Spleen (tissue), 11 donors: ENCODE measurements at regions not wholly inside any gene's neighbourhood (a gene's known extent, or its start where the extent isn't known, plus 50 kb on each side); places are given as distances from the start of the nearest gene placed in this dataset.
"Not testable (repeated sequence)": the region's sequence is repeated elsewhere in the genome, so short reads cannot be mapped to it uniquely, and the experiment has no call there.

Experiments
- DNase-seq: peaks from one replicate; pipeline ENCODE4 v3.0.0-alpha.2; 2020
- H3K27ac ChIP-seq, 8 donors: fragments of 200-600 bp; sonication (generic) in 7 of 8; 1 replicate in 4 of 8; 2 replicates in 4 of 8; pipeline versions ENCODE4 v1.5.0 to v1.8.0; 2016 to 2021; ENCODE audit warnings: inconsistent platforms in 4 of 8, mild to moderate bottlenecking in 4 of 8, moderate library complexity in 1 of 8
- H3K27me3 ChIP-seq, 7 donors: fragments of 200-600 bp; sonication (generic) in 6 of 7; replicated peaks in 1 of 7; 1 replicate in 4 of 7; 2 replicates in 3 of 7; pipeline versions ENCODE4 v1.5.0 to v1.8.0; 2016 to 2021; ENCODE audit warnings: inconsistent platforms in 3 of 7, mild to moderate bottlenecking in 1 of 7
- H3K36me3 ChIP-seq, 6 donors: fragments of 200-600 bp; sonication (generic) in 5 of 6; 1 replicate in 4 of 6; 2 replicates in 2 of 6; pipeline versions ENCODE4 v1.5.0 to v1.8.0; 2016 to 2021; ENCODE audit warnings: inconsistent platforms in 2 of 6
- H3K4me1 ChIP-seq, 6 donors: fragments of 200-600 bp; sonication (generic) in 5 of 6; 1 replicate in 3 of 6; 2 replicates in 3 of 6; pipeline versions ENCODE4 v1.5.0 to v1.8.0; 2016 to 2021; ENCODE audit warnings: inconsistent platforms in 3 of 6
- H3K4me3 ChIP-seq, 8 donors: fragments of 200-600 bp; sonication (generic) in 7 of 8; 1 replicate in 4 of 8; 2 replicates in 4 of 8; pipeline versions ENCODE4 v1.5.0 to v1.8.0; 2016 to 2021; ENCODE audit warnings: inconsistent platforms in 4 of 8, mild to moderate bottlenecking in 4 of 8, moderate library complexity in 2 of 8
- H3K9me3 ChIP-seq, 8 donors: fragments of 200-600 bp; sonication (generic) in 7 of 8; 1 replicate in 4 of 8; 2 replicates in 4 of 8; pipeline versions ENCODE4 v1.5.0 to v1.8.0; 2016 to 2021; ENCODE audit warnings: inconsistent platforms in 4 of 8
- POLR2A ChIP-seq, 3 donors: fragments of 450-650 bp; IDR thresholded peaks; one replicate each; pipeline ENCODE4 v1.5.1; 2017; ENCODE audit warnings: antibody characterized with exemption in 3 of 3, mild to moderate bottlenecking in 1 of 3
- POLR2AphosphoS5 ChIP-seq, 3 donors: sonication (generic); formaldehyde crosslinking; IDR thresholded peaks; one replicate each; pipeline ENCODE4 v1.5.1; 2017; ENCODE audit warnings: antibody characterized with exemption in 3 of 3
- WGBS, 5 donors: extraction: QIAGEN DNeasy Blood & Tissue Kit in 3 of 5; methylation state at CpG; one replicate each; pipeline versions ENCODE4 v1.1.5 to v1.1.7; 2013 to 2018; 5-methylcytosine and 5-hydroxymethylcytosine counted together
- intact Hi-C: fragments of 100-400 bp; cut with DNase I; formaldehyde crosslinking; loops from one replicate; pipeline ENCODE4 v1.15.0; 2023; ENCODE audit warnings: low total_unique reads
- TF ChIP-seq, protein P1 (sequence below), 11 experiments: fragments of 200-600 bp in 7 of 11; fragments of 450-650 bp in 4 of 11; sonication (generic) in 4 of 11; IDR thresholded peaks in 8 of 11; conservative IDR thresholded peaks in 3 of 11; 1 replicate in 7 of 11; 2 replicates in 4 of 11; pipeline versions ENCODE4 v1.4.0 to v1.8.0; 2016 to 2021; ENCODE audit warnings: antibody characterized with exemption in 11 of 11, inconsistent platforms in 4 of 11, mild to moderate bottlenecking in 1 of 11
- donor health status: healthy with polysubstance abuse.
- donor health status: DM: no; HTN: no; CAD: no; lungs with moderate emphysema.
- donor health status: DM: no; HTN: no; CAD: no.
- donor health status: Bipolar disorder and iron deficiency.
- donor health status: healthy.
- donor health status: DM: no; HTN: no; CAD: no.
- donor health status: DM: yes; HTN: yes; CAD: no.

- 47 to 69% (median 47%) methylated on average over 3 of the region's 3 CpGs for WGBS, 5 donors
- TF ChIP-seq POLR2A (IDR thresholded peaks at IDR 0.05) (no peak), POLR2AphosphoS5 (IDR thresholded peaks at IDR 0.05) (no peak)
- TF ChIP-seq, protein P1, sequence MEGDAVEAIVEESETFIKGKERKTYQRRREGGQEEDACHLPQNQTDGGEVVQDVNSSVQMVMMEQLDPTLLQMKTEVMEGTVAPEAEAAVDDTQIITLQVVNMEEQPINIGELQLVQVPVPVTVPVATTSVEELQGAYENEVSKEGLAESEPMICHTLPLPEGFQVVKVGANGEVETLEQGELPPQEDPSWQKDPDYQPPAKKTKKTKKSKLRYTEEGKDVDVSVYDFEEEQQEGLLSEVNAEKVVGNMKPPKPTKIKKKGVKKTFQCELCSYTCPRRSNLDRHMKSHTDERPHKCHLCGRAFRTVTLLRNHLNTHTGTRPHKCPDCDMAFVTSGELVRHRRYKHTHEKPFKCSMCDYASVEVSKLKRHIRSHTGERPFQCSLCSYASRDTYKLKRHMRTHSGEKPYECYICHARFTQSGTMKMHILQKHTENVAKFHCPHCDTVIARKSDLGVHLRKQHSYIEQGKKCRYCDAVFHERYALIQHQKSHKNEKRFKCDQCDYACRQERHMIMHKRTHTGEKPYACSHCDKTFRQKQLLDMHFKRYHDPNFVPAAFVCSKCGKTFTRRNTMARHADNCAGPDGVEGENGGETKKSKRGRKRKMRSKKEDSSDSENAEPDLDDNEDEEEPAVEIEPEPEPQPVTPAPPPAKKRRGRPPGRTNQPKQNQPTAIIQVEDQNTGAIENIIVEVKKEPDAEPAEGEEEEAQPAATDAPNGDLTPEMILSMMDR (IDR thresholded peaks at IDR 0.05 in 8 of 11, conservative IDR thresholded peaks at IDR 0.05 in 3 of 11) = no peak
- Histone ChIP-seq H3K4me3 (no peak overlapping the region), H3K27ac (peak overlapping the region in 2 of 8 donors; percentile 32 to 38), H3K9me3 (no peaks in the 10 kb centered on the region), H3K36me3 (no peaks in the 10 kb centered on the region), H3K27me3 (no peaks in the 10 kb centered on the region), H3K4me1 (peaks cover 0 to 12% (median 0%) of the 10 kb centered on the region in 6 donors)
- intact Hi-C loops = no loop called here
- DNase-seq = no peak
Observed at GRCh38 chr7:46604241-46604661, 683.2 kb upstream of the IGFBP3 start.

DNA sequence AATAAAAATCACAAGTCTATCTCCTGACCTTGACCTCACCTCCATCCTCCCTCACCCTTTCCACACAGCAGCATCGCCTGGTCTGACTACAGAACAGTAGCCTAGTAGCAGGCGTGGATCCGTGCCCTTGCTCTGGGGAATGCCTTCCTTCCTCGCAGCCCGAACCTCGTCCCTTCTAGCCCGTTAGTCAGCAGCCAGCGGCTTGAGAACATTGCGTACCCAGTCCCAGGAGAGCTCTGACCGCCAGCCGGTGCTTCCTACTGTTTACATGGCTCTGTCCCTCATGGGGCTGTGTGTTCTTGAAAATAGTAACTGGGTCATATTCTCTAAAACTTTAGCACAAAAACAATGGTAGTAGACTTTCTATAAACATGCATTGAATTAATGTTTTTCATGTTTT, 682.7 kb upstream of the IGFBP3 start:
- H3K36me3 ChIP-seq = no peaks in the 10 kb centered on the region
- TF ChIP-seq, protein P1 (IDR thresholded peaks at IDR 0.05 in 8 of 11, conservative IDR thresholded peaks at IDR 0.05 in 3 of 11) = no peak
- TF ChIP-seq POLR2AphosphoS5 (IDR thresholded peaks at IDR 0.05) = peak; percentile 53 to 69 (median 65)
- no peak overlapping the region for H3K4me3 ChIP-seq
- peak overlapping the region in 3 of 8 donors; percentile 15 to 38 (median 32) for H3K27ac ChIP-seq
- H3K9me3 ChIP-seq = no peaks in the 10 kb centered on the region
- no peaks in the 10 kb centered on the region for H3K27me3 ChIP-seq
- intact Hi-C loops = no loop called here
- WGBS, 5 donors = 58 to 77% (median 69%) methylated on average over 11 of the region's 11 CpGs
- peaks cover 0 to 12% (median 0%) of the 10 kb centered on the region in 6 donors for H3K4me1 ChIP-seq
- peak; percentile 78 for DNase-seq

GRCh38 chr7:46603296-46603752, 682.3 kb upstream of the IGFBP3 start:
- no peak for DNase-seq
- TF ChIP-seq, protein P1 (IDR thresholded peaks at IDR 0.05 in 8 of 11, conservative IDR thresholded peaks at IDR 0.05 in 3 of 11) = no peak
- TF ChIP-seq POLR2A (IDR thresholded peaks at IDR 0.05) = no peak
- TF ChIP-seq POLR2AphosphoS5 (IDR thresholded peaks at IDR 0.05) = no peak
- H3K27ac ChIP-seq = peak overlapping the region in 3 of 8 donors; percentile 15 to 38 (median 32)
- H3K4me1 ChIP-seq = peaks cover 0 to 12% (median 0%) of the 10 kb centered on the region in 6 donors
- no peaks in the 10 kb centered on the region for H3K9me3 ChIP-seq
- WGBS, 5 donors = 70 to 93% (median 84%) methylated on average over 7 of the region's 7 CpGs
- intact Hi-C loops = no loop called here
- H3K27me3 ChIP-seq = no peaks in the 10 kb centered on the region
- H3K36me3 ChIP-seq = no peaks in the 10 kb centered on the region
- no peak overlapping the region for H3K4me3 ChIP-seq

GRCh38 chr7:46600340-46600739, 679.3 kb upstream of the IGFBP3 start:
- Histone ChIP-seq H3K4me1 (peaks cover 0 to 12% (median 0%) of the 10 kb centered on the region in 6 donors), H3K36me3 (no peaks in the 10 kb centered on the region), H3K9me3 (peaks cover 0 to 6% (median 0%) of the 10 kb centered on the region in 8 donors), H3K27ac (no peak overlapping the region), H3K27me3 (no peaks in the 10 kb centered on the region), H3K4me3 (no peak overlapping the region)
- DNase-seq = no peak
- 87 to 93% (median 90%) methylated on average over 5 of the region's 5 CpGs for WGBS, 5 donors
- intact Hi-C loops = no loop called here
- TF ChIP-seq, protein P1 (IDR thresholded peaks at IDR 0.05 in 8 of 11, conservative IDR thresholded peaks at IDR 0.05 in 3 of 11) = no peak
- TF ChIP-seq POLR2AphosphoS5 (IDR thresholded peaks at IDR 0.05) (no peak), POLR2A (IDR thresholded peaks at IDR 0.05) (no peak)

GRCh38 chr7:46594831-46595230, 673.8 kb upstream of the IGFBP3 start:
- intact Hi-C loops, H3K4me3 ChIP-seq, H3K36me3 ChIP-seq, H3K27me3 ChIP-seq, H3K4me1 ChIP-seq, H3K27ac ChIP-seq, DNase-seq: not testable (repeated sequence)
- peaks cover 0 to 34% (median 0%) of the 10 kb centered on the region in 8 donors for H3K9me3 ChIP-seq
- 0 to 37% (median 11%) methylated on average over 1 of the region's 1 CpG for WGBS, 5 donors

DNA sequence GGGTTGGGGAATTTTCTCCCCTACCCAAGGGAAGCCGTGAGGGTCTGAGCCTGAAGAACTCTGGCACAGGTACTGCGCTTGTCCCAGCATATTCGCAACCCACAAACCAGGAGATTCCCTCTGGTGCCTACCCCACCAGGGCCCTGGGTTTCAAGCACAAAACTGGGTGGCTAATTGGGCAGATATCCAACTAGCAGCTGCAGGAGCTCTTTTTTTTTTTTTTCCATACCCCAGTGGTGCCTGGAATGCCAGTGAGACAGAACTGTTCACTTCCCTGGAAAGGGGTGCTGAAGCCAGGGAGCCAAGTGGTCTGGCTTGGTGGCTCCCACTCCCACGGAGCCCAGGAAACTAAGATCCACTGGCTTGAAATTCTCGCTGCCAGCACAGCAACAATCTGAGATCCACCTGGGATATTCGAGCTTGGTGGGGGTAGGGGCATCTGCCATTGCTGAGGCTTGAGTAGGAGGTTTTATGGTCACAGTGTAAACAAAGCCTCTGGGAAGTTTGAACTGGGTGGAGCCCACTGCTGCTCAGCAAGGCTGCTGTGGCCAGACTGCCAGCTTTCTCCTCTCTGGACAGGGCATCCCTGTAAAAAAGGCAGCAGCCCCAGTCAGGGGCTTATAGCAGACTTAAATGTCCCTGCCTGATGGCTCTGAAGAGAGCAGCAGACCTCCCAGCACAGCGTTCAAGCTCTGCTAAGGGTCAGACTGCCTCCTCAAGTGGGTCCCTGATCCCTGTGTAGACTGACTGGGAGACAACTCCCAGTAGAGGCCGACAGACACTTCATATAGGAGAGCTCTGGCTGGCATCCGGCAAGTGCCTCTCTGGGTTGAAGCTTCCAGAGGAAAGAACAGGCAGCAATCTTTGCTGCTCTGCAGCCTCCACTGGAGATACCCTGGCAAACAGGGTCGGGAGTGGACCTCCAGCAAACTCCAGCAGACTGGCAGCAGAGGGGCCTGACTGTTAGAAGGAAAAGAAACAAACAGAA, 670.1 kb upstream of the IGFBP3 start:
- intact Hi-C loops, H3K36me3 ChIP-seq, H3K4me3 ChIP-seq, DNase-seq, H3K27me3 ChIP-seq, H3K4me1 ChIP-seq, H3K27ac ChIP-seq: not testable (repeated sequence)
- WGBS, 5 donors = 72 to 82% (median 77%) methylated on average over 8 to 10 of the region's 10 CpGs
- H3K9me3 ChIP-seq = peaks cover 0 to 30% (median 2%) of the 10 kb centered on the region in 8 donors
